Smooth muscle cell (in vitro differentiated cells): ENCODE measurements at regions not wholly inside any gene's neighbourhood (a gene's known extent, or its start where the extent isn't known, plus 50 kb on each side); places are given as distances from the start of the nearest gene placed in this dataset.

ENCODE experiments used
- DNase-seq: peaks from one replicate; lab custom pipeline; 2025; ENCODE audit not compliant: unreplicated experiment; lab: John Stamatoyannopoulos, UW
- H2AFZ ChIP-seq: fragments of 200-600 bp; sonication (generic); 2 replicates; pipeline ENCODE4 v1.6.0; 2016; ENCODE audit warnings: antibody characterized with exemption, low read depth, mild to moderate bottlenecking
- H3F3A ChIP-seq: fragments of 200-600 bp; sonication (generic); 2 replicates; pipeline ENCODE4 v1.6.0; 2017; ENCODE audit warnings: antibody characterized with exemption, low read depth
- H3K27ac ChIP-seq: fragments of 200-600 bp; sonication (generic); 2 replicates; pipeline ENCODE4 v1.5.1; 2016; ENCODE audit warnings: low read depth, mild to moderate bottlenecking
- H3K27me3 ChIP-seq: fragments of 200-600 bp; sonication (generic); 2 replicates; pipeline ENCODE4 v1.6.1; 2016; ENCODE audit warnings: low read depth, mild to moderate bottlenecking
- H3K36me3 ChIP-seq: fragments of 200-600 bp; sonication (generic); 2 replicates; pipeline ENCODE4 v1.5.1; 2016; ENCODE audit warnings: low read depth
- H3K4me1 ChIP-seq: fragments of 200-600 bp; sonication (generic); 2 replicates; pipeline ENCODE4 v1.5.1; 2016; ENCODE audit warnings: low read depth
- H3K4me2 ChIP-seq: fragments of 200-600 bp; sonication (generic); 2 replicates; pipeline ENCODE4 v1.6.0; 2016; ENCODE audit warnings: mild to moderate bottlenecking
- H3K4me3 ChIP-seq: fragments of 200-600 bp; sonication (generic); 2 replicates; pipeline ENCODE4 v1.5.1; 2016; ENCODE audit warnings: mild to moderate bottlenecking
- H3K79me2 ChIP-seq: fragments of 200-600 bp; sonication (generic); 2 replicates; pipeline ENCODE4 v1.6.0; 2016; ENCODE audit warnings: low read depth, mild to moderate bottlenecking
- H3K9ac ChIP-seq: fragments of 200-600 bp; sonication (generic); 2 replicates; pipeline ENCODE4 v1.6.0; 2016; ENCODE audit warnings: low read depth
- H3K9me3 ChIP-seq: fragments of 200-600 bp; sonication (generic); replicated peaks from 2 replicates; pipeline ENCODE4 v1.5.1; 2016; ENCODE audit warnings: low read depth
- H4K20me1 ChIP-seq: fragments of 200-600 bp; sonication (generic); 2 replicates; pipeline ENCODE4 v1.6.0; 2016; ENCODE audit warnings: low read depth
- WGBS: methylation state at CpG from one replicate; pipeline ENCODE4 v1.1.7; 2016; ENCODE audit warnings: low lambda C conversion rate; 5-methylcytosine and 5-hydroxymethylcytosine counted together
- TF ChIP-seq, protein P1 (sequence below): fragments of 200-600 bp; sonication (generic); IDR thresholded peaks from 2 replicates; pipeline ENCODE4 v1.5.1; 2017; ENCODE audit warnings: borderline replicate concordance, mild to moderate bottlenecking, antibody characterized with exemption; ENCODE audit not compliant: insufficient read depth, poor library complexity, severe bottlenecking

DNA sequence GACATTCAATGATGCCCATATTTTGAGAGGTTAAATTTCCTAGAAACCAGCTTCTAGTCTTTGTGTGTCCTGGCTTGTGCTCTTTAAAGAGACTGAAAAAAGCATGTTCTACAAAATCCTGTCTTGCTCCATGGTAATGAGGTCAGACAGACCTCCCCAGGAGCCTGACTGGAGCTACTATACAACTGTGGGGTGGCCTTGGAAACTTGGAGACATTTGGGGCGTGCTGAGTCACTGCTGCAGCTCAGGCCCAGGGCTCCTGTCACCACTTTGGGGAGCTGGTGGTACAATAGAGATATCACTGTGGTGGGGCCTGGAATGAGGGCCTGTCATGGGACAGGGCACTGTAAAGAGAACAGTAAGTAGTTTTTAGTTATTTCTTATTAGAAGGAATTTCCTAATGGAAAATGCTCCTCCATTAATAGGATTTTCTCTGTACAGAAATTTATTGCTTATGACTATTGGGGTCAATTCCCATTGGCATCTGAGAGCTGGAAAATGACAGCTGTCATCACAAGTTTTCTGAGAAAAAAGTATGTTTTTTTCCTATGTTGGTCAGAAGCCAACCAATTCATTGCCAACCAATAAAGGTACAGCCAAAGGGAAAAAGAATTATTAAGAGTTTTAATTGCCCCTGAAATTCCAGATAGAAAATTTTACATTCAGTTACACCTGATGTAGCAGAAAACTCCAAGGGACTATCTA is 207.4 kb upstream of the JADE1 start:
- Histone ChIP-seq H3K79me2 (no peaks in the 10 kb centered on the region), H3K27me3 (no peaks in the 10 kb centered on the region), H3K4me2 (peak overlapping the region; percentile 11), H4K20me1 (no peaks in the 10 kb centered on the region), H3K36me3 (no peaks in the 10 kb centered on the region), H3K27ac (peak overlapping the region; percentile 72), H3F3A (peaks cover 8% of the 10 kb centered on the region), H3K9me3 (no peaks in the 10 kb centered on the region), H3K4me1 (no peaks in the 10 kb centered on the region), H3K9ac (peak overlapping the region; percentile 1), H3K4me3 (no peak overlapping the region), H2AFZ (peak overlapping the region; percentile 22)
- WGBS, result 50% methylated on average over 1 of the region's 1 CpG
- peak; percentile 1 for DNase-seq
- TF ChIP-seq, protein P1, sequence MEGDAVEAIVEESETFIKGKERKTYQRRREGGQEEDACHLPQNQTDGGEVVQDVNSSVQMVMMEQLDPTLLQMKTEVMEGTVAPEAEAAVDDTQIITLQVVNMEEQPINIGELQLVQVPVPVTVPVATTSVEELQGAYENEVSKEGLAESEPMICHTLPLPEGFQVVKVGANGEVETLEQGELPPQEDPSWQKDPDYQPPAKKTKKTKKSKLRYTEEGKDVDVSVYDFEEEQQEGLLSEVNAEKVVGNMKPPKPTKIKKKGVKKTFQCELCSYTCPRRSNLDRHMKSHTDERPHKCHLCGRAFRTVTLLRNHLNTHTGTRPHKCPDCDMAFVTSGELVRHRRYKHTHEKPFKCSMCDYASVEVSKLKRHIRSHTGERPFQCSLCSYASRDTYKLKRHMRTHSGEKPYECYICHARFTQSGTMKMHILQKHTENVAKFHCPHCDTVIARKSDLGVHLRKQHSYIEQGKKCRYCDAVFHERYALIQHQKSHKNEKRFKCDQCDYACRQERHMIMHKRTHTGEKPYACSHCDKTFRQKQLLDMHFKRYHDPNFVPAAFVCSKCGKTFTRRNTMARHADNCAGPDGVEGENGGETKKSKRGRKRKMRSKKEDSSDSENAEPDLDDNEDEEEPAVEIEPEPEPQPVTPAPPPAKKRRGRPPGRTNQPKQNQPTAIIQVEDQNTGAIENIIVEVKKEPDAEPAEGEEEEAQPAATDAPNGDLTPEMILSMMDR, result no peak

DNA sequence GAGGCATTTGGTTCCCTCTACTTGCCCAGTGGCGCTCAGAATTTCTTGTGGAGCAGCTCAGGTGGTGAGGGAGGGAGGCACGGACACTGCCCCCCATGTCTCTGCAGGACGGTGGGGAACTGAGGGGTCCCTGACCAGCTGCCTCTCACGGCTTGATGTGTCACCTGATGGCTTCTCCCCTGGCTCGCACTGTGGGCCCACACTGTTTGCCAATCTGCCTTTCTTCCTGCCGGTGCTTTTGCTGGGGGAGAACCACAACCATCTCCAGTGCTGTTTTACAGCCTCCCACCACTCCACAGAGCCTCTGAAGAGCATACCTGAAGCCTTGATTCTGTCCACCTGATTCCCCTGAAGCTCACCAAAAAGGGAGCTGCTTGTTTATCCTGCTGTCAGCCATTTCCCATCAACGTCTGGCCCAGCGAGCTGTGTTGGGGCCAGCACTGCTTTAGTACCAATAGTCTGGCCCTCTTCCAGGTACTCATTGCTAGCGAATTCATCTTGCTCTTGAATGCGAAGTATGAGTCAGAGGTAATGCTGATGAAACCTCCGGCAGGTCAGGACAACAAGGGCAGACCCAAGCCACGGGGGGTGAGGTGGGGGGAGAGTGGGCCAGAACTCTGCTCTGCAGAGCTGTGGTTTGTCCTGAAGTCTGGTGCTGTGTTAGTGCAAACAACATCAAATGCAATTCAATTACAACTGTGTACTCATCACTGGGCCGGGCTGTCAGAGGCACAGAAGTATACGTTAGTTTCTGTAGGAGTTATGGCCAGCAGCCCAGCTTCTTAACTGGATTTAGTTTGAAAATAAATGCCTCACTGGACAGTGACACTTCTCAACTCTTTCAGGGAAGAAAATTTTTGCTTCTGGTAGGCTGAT is 208.3 kb upstream of the JADE1 start:
- Histone ChIP-seq H3F3A (peaks cover 8% of the 10 kb centered on the region), H3K27ac (peak overlapping the region; percentile 72), H3K9ac (peak overlapping the region; percentile 1), H3K36me3 (no peaks in the 10 kb centered on the region), H3K4me3 (no peak overlapping the region), H2AFZ (peak overlapping the region; percentile 34), H4K20me1 (no peaks in the 10 kb centered on the region), H3K79me2 (no peaks in the 10 kb centered on the region), H3K27me3 (no peaks in the 10 kb centered on the region), H3K4me1 (no peaks in the 10 kb centered on the region), H3K4me2 (peak overlapping the region; percentile 11), H3K9me3 (no peaks in the 10 kb centered on the region)
- TF ChIP-seq, protein P1, result no peak
- DNase-seq, result peak; percentile 3
- WGBS, result 40% methylated on average over 14 of the region's 14 CpGs

DNA sequence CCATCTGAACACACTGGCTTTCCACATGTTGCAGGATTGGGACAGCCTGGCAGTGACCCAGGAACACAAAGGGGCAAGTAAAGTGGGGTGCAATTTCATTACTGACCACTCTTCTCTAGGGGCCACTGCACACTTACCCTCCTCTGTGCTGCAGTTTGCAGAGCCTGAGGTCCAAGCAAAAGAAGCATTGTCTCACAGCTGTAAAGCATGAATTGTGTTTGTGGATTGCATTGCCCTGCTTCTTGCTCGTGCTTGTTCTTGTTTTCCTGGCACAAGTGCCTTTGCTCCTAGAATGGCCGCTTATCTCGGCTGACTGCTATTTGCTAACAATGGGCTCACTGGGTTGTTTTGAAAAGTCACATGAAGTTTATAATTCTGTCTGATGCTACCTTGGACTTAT is 209.1 kb upstream of the JADE1 start:
- Histone ChIP-seq H4K20me1 (no peaks in the 10 kb centered on the region), H3K27ac (no peak overlapping the region), H3K9me3 (no peaks in the 10 kb centered on the region), H3K36me3 (no peaks in the 10 kb centered on the region), H3K27me3 (no peaks in the 10 kb centered on the region), H3K4me1 (no peaks in the 10 kb centered on the region), H3K9ac (no peak overlapping the region), H3K4me3 (no peak overlapping the region), H3K79me2 (no peaks in the 10 kb centered on the region), H3F3A (peaks cover 8% of the 10 kb centered on the region), H2AFZ (no peak overlapping the region), H3K4me2 (no peak overlapping the region)
- TF ChIP-seq, protein P1, result no peak
- no peak for DNase-seq
- WGBS, result 88% methylated on average over 3 of the region's 3 CpGs
